ENCODE measurements at regions not wholly inside any gene's neighbourhood (a gene's known extent, or its start where the extent isn't known, plus 50 kb on each side); places are given as distances from the start of the nearest gene placed in this dataset.

GRCh38 chr6:94463306-94463705 is 1043.9 kb upstream of the EPHA7 start:
- no peak for TF ChIP-seq E2F6 (IDR thresholded peaks at IDR 0.05; ENCODE audit: borderline replicate concordance, low read depth)
- no peak for TF ChIP-seq EHMT2 (IDR thresholded peaks at IDR 0.05; ENCODE audit: low read depth)
- TF ChIP-seq RFX5 (IDR thresholded peaks at IDR 0.05) = no peak
- TF ChIP-seq POLR2AphosphoS2 (conservative IDR thresholded peaks at IDR 0.05; ENCODE audit: low read length) = no peak
- TF ChIP-seq SREBF2 (IDR thresholded peaks at IDR 0.05) = no peak
- TF ChIP-seq CHD4 (IDR thresholded peaks at IDR 0.05; ENCODE audit: borderline replicate concordance) = no peak
- no peak for TF ChIP-seq KDM5A (IDR thresholded peaks at IDR 0.05)
- TF ChIP-seq MYC (IDR thresholded peaks at IDR 0.05; ENCODE audit: borderline replicate concordance, low read length) = no peak
- TF ChIP-seq ELK1 (IDR thresholded peaks at IDR 0.05; ENCODE audit: low read depth, low read length) = no peak
- TF ChIP-seq PBX3 (IDR thresholded peaks at IDR 0.05) = no peak
- no peak for TF ChIP-seq FOSB (CRISPR knock-in tag; IDR thresholded peaks at IDR 0.05)
- TF ChIP-seq NFE2L2 (conservative IDR thresholded peaks at IDR 0.05; ENCODE audit: low read length) = no peak
- TF ChIP-seq ZNF302 (CRISPR knock-in tag; IDR thresholded peaks at IDR 0.05) = no peak
- DNase-seq (ENCODE audit: low read depth in 1 of 2, low spot score in 1 of 2) = no peak
- no peak for ATAC-seq
- H3K4me1 ChIP-seq = no peaks in the 10 kb centered on the region
- ChIA-PET CTCF (no interaction called here), POLR2A (no interaction called here)
- no peaks in the 10 kb centered on the region for H3K9me3 ChIP-seq
- H3K4me2 ChIP-seq = no peak overlapping the region
- no peak overlapping the region for H3K4me3 ChIP-seq
- H3K27ac ChIP-seq = no peak overlapping the region
- no peak for FAIRE-seq
- WGBS (ENCODE audit: missing lambda C conversion rate) = 38% methylated on average over 1 of the region's 1 CpG

- FAIRE-seq (no peak), ATAC-seq (no peak), DNase-seq (ENCODE audit: low read depth in 1 of 2, low spot score in 1 of 2) (no peak)
- no peak overlapping the region for H3K27ac ChIP-seq
- H3K4me1 ChIP-seq = no peaks in the 10 kb centered on the region
- no peak overlapping the region for H3K4me2 ChIP-seq
- no peak overlapping the region for H3K4me3 ChIP-seq
- TF ChIP-seq HMGXB4 (CRISPR knock-in tag; IDR thresholded peaks at IDR 0.05; ENCODE audit: borderline replicate concordance) (no peak), HOXB13 (CRISPR knock-in tag; IDR thresholded peaks at IDR 0.05; ENCODE audit: low read depth) (no peak), ESRRA (IDR thresholded peaks at IDR 0.05; ENCODE audit: borderline replicate concordance, low read length) (no peak), MYC (IDR thresholded peaks at IDR 0.05; ENCODE audit: borderline replicate concordance, low read length) (no peak)
- ChIA-PET CTCF (no interaction called here), POLR2A (no interaction called here)
- no peaks in the 10 kb centered on the region for H3K9me3 ChIP-seq
Measured at GRCh38 chr6:94462231-94462630, 1042.9 kb upstream of the EPHA7 start.

GRCh38 chr6:94456266-94456665 is 1036.9 kb upstream of the EPHA7 start:
- no peak for DNase-seq (ENCODE audit: low read depth in 1 of 2, low spot score in 1 of 2)
- ChIA-PET CTCF (no interaction called here), POLR2A (no interaction called here)
- Histone ChIP-seq H3K4me3 (no peak overlapping the region), H3K4me1 (no peaks in the 10 kb centered on the region), H3K27ac (no peak overlapping the region), H3K4me2 (no peak overlapping the region), H3K9me3 (no peaks in the 10 kb centered on the region)
- TF ChIP-seq JUN (IDR thresholded peaks at IDR 0.05) (no peak), RAD21 (conservative IDR thresholded peaks at IDR 0.05 in 1 of 2, IDR thresholded peaks at IDR 0.05 in 1 of 2) (no peak), CHD4 (IDR thresholded peaks at IDR 0.05; ENCODE audit: borderline replicate concordance) (no peak), HOXB13 (CRISPR knock-in tag; IDR thresholded peaks at IDR 0.05; ENCODE audit: low read depth) (no peak), HES2 (IDR thresholded peaks at IDR 0.05) (no peak), HEYL (CRISPR knock-in tag; IDR thresholded peaks at IDR 0.05) (no peak), ZC3H11A (IDR thresholded peaks at IDR 0.05) (no peak), MYC (IDR thresholded peaks at IDR 0.05; ENCODE audit: borderline replicate concordance, low read length) (no peak)
- WGBS (ENCODE audit: missing lambda C conversion rate) = 17% methylated on average over 2 of the region's 2 CpGs
- FAIRE-seq = no peak
- ATAC-seq = no peak

All from A549 (cell line).